ENCODE measurements at regions not wholly inside any gene's neighbourhood (a gene's known extent, or its start where the extent isn't known, plus 50 kb on each side); places are given as distances from the start of the nearest gene placed in this dataset.
"Not testable (repeated sequence)": the region's sequence is repeated elsewhere in the genome, so short reads cannot be mapped to it uniquely, and the experiment has no call there.

GRCh38 chr9:19630760-19631159, 158.1 kb downstream of the SLC24A2 start:
- no peak for DNase-seq (ENCODE audit: low spot score)
- no peak for TF ChIP-seq CTCF (IDR thresholded peaks at IDR 0.05; ENCODE audit: extremely low read depth, missing control alignments)

- no peak for TF ChIP-seq CTCF (IDR thresholded peaks at IDR 0.05; ENCODE audit: extremely low read depth, missing control alignments)
- no peak for DNase-seq (ENCODE audit: low spot score)
Observed at GRCh38 chr9:19629488-19629887, 159.3 kb downstream of the SLC24A2 start.

GRCh38 chr9:19625426-19625825, 163.4 kb downstream of the SLC24A2 start:
- not testable (repeated sequence) for DNase-seq (ENCODE audit: low spot score)

- DNase-seq (ENCODE audit: low spot score) = no peak
- no peak for TF ChIP-seq CTCF (IDR thresholded peaks at IDR 0.05; ENCODE audit: extremely low read depth, missing control alignments)
Observed at GRCh38 chr9:19624519-19624918, 164.3 kb downstream of the SLC24A2 start.

GRCh38 chr9:19623941-19624340, 164.9 kb downstream of the SLC24A2 start:
- TF ChIP-seq CTCF (IDR thresholded peaks at IDR 0.05; ENCODE audit: extremely low read depth, missing control alignments) = no peak
- no peak for DNase-seq (ENCODE audit: low spot score)

- TF ChIP-seq CTCF (IDR thresholded peaks at IDR 0.05; ENCODE audit: extremely low read depth, missing control alignments) = no peak
- no peak for DNase-seq (ENCODE audit: low spot score)
Observed at GRCh38 chr9:19620326-19620725, 168.5 kb downstream of the SLC24A2 start.

- no peak for TF ChIP-seq CTCF (IDR thresholded peaks at IDR 0.05; ENCODE audit: extremely low read depth, missing control alignments)
- no peak for DNase-seq (ENCODE audit: low spot score)
Observed at GRCh38 chr9:19619221-19619620, 169.6 kb downstream of the SLC24A2 start.

GRCh38 chr9:19618816-19619215, 170.0 kb downstream of the SLC24A2 start:
- no peak for TF ChIP-seq CTCF (IDR thresholded peaks at IDR 0.05; ENCODE audit: extremely low read depth, missing control alignments)
- no peak for DNase-seq (ENCODE audit: low spot score)
